Right cardiac atrium (tissue), 5 donors: ENCODE measurements at regions not wholly inside any gene's neighbourhood (a gene's known extent, or its start where the extent isn't known, plus 50 kb on each side); places are given as distances from the start of the nearest gene placed in this dataset.

Experiments
- ATAC-seq, 2 donors: fragments of 200-7000 bp; cut with Tn5 transposase; one replicate each; pipeline versions ENCODE4 v1.8.0 to v1.9.1; 2020; ENCODE audit warnings: moderate library complexity in 2 of 2, mild to moderate bottlenecking in 1 of 2
- DNase-seq, 3 donors: peaks; one replicate each; pipeline ENCODE4 v3.0.0-alpha.2; 2020
- H3K27ac ChIP-seq: one replicate; pipeline ENCODE4 v1.5.1; 2013; ENCODE audit warnings: mild to moderate bottlenecking, low read length, control low read depth, moderate library complexity
- H3K27me3 ChIP-seq: one replicate; pipeline ENCODE4 v1.6.1; 2013; ENCODE audit not compliant: control insufficient read depth, insufficient read depth
- H3K4me1 ChIP-seq: one replicate; pipeline ENCODE4 v1.6.1; 2013; ENCODE audit warnings: low read length; ENCODE audit not compliant: control insufficient read depth, insufficient read depth
- H3K4me3 ChIP-seq: one replicate; pipeline ENCODE4 v1.5.1; 2013; ENCODE audit warnings: low read length, control low read depth
- H3K9me3 ChIP-seq: one replicate; pipeline ENCODE4 v1.6.1; 2013; ENCODE audit warnings: low read length; ENCODE audit not compliant: control insufficient read depth
- WGBS: extraction: QIAGEN DNeasy Blood & Tissue Kit; methylation state at CpG from one replicate; pipeline ENCODE4 v1.1.7; 2013; 5-methylcytosine and 5-hydroxymethylcytosine counted together
- intact Hi-C, 4 donors: fragments of 100-400 bp; cut with DNase I; formaldehyde crosslinking; loops; one replicate each; pipeline versions ENCODE4 v1.11.0 to v1.14.0; 2022 to 2023
- donor health status: healthy with polysubstance abuse.
- donor health status: DM: no; HTN: yes; CAD: no.
- donor health status: DM: no; HTN: no; CAD: no.
- donor health status: DM: no; HTN: yes; CAD: no; lungs with severe emphysema.
- donor health status: DM: yes; HTN: yes; CAD: no.

- Histone ChIP-seq H3K4me1 (no peaks in the 10 kb centered on the region), H3K27me3 (no peaks in the 10 kb centered on the region), H3K4me3 (peak overlapping the region; percentile 17), H3K27ac (no peak overlapping the region), H3K9me3 (no peaks in the 10 kb centered on the region)
- peak in 1 of 3 donors; percentile 5 for DNase-seq
- intact Hi-C loops, result no loop called here
- 21% methylated on average over 33 of the region's 33 CpGs for WGBS
- ATAC-seq, result peak in 1 of 2 donors; percentile 18
These were observed 137.7 kb downstream of the SOX1 start for GRCh38 chr13:112204346-112205327.

- no peaks in the 10 kb centered on the region for H3K4me1 ChIP-seq
- no peaks in the 10 kb centered on the region for H3K27me3 ChIP-seq
- ATAC-seq, result no peak
- no peak for DNase-seq
- no peaks in the 10 kb centered on the region for H3K9me3 ChIP-seq
- no peak overlapping the region for H3K4me3 ChIP-seq
- WGBS, result 38% methylated on average over 12 of the region's 12 CpGs
- no peak overlapping the region for H3K27ac ChIP-seq
- intact Hi-C loops, result no loop called here
These were observed 139.0 kb downstream of the SOX1 start for GRCh38 chr13:112205990-112206389.

- no peak for ATAC-seq
These were observed 140.2 kb downstream of the SOX1 start for GRCh38 chr13:112207129-112207528.

GRCh38 chr13:112208656-112209055 lies 141.7 kb downstream of the SOX1 start:
- 77% methylated on average over 8 of the region's 8 CpGs for WGBS

More at GRCh38 chr13:112207129-112207528, 140.2 kb downstream of the SOX1 start:
- Histone ChIP-seq H3K9me3 (no peaks in the 10 kb centered on the region), H3K4me1 (no peaks in the 10 kb centered on the region), H3K4me3 (no peak overlapping the region), H3K27me3 (no peaks in the 10 kb centered on the region), H3K27ac (no peak overlapping the region)
- intact Hi-C loops, result no loop called here
- WGBS, result 66% methylated on average over 11 of the region's 11 CpGs
- DNase-seq, result no peak

GRCh38 chr13:112209266-112209665 lies 142.3 kb downstream of the SOX1 start:
- intact Hi-C loops, result no loop called here
- DNase-seq (no peak), ATAC-seq (no peak)
- WGBS, result 81% methylated on average over 12 of the region's 12 CpGs
- Histone ChIP-seq H3K27ac (no peak overlapping the region), H3K27me3 (no peaks in the 10 kb centered on the region), H3K9me3 (no peaks in the 10 kb centered on the region), H3K4me1 (no peaks in the 10 kb centered on the region), H3K4me3 (no peak overlapping the region)

More at GRCh38 chr13:112208656-112209055, 141.7 kb downstream of the SOX1 start:
- Histone ChIP-seq H3K27ac (no peak overlapping the region), H3K9me3 (no peaks in the 10 kb centered on the region), H3K4me1 (no peaks in the 10 kb centered on the region), H3K4me3 (no peak overlapping the region), H3K27me3 (no peaks in the 10 kb centered on the region)
- DNase-seq (no peak), ATAC-seq (no peak)
- intact Hi-C loops, result no loop called here

GRCh38 chr13:112209711-112210110 lies 142.8 kb downstream of the SOX1 start:
- Histone ChIP-seq H3K27me3 (no peaks in the 10 kb centered on the region), H3K27ac (no peak overlapping the region), H3K4me3 (no peak overlapping the region), H3K9me3 (no peaks in the 10 kb centered on the region), H3K4me1 (no peaks in the 10 kb centered on the region)
- DNase-seq (no peak), ATAC-seq (no peak)
- 88% methylated on average over 9 of the region's 9 CpGs for WGBS
- intact Hi-C loops, result no loop called here

GRCh38 chr13:112210371-112210770 lies 143.4 kb downstream of the SOX1 start:
- Histone ChIP-seq H3K27me3 (no peaks in the 10 kb centered on the region), H3K4me3 (no peak overlapping the region)
- DNase-seq, result no peak

GRCh38 chr13:112212533-112212932 lies 145.6 kb downstream of the SOX1 start:
- intact Hi-C loops, result no loop called here

More at GRCh38 chr13:112210371-112210770, 143.4 kb downstream of the SOX1 start:
- H3K4me1 ChIP-seq, result no peaks in the 10 kb centered on the region
- no peak for ATAC-seq
- H3K9me3 ChIP-seq, result no peaks in the 10 kb centered on the region
- no peak overlapping the region for H3K27ac ChIP-seq
- WGBS, result 52% methylated on average over 11 of the region's 11 CpGs
- intact Hi-C loops, result no loop called here

GRCh38 chr13:112213467-112214255 lies 146.7 kb downstream of the SOX1 start:
- no peak overlapping the region for H3K27ac ChIP-seq
- intact Hi-C loops, result no loop called here
- H3K4me3 ChIP-seq, result no peak overlapping the region
- no peak for DNase-seq
- H3K4me1 ChIP-seq, result no peaks in the 10 kb centered on the region
- 81% methylated on average over 24 of the region's 24 CpGs for WGBS
- H3K9me3 ChIP-seq, result no peaks in the 10 kb centered on the region
- peak in 1 of 2 donors; percentile 29 for ATAC-seq
- no peaks in the 10 kb centered on the region for H3K27me3 ChIP-seq

More at GRCh38 chr13:112212533-112212932, 145.6 kb downstream of the SOX1 start:
- ATAC-seq (no peak), DNase-seq (no peak)
- Histone ChIP-seq H3K4me1 (no peaks in the 10 kb centered on the region), H3K9me3 (no peaks in the 10 kb centered on the region), H3K27ac (no peak overlapping the region), H3K27me3 (no peaks in the 10 kb centered on the region), H3K4me3 (no peak overlapping the region)
- 85% methylated on average over 5 of the region's 5 CpGs for WGBS

- no peaks in the 10 kb centered on the region for H3K27me3 ChIP-seq
- ATAC-seq, result no peak
- WGBS, result 67% methylated on average over 19 of the region's 19 CpGs
These were observed 148.9 kb downstream of the SOX1 start for GRCh38 chr13:112215871-112216270.

GRCh38 chr13:112217431-112217830 lies 150.5 kb downstream of the SOX1 start:
- H3K27me3 ChIP-seq, result no peaks in the 10 kb centered on the region
- H3K9me3 ChIP-seq, result no peaks in the 10 kb centered on the region
- DNase-seq, result no peak
- H3K4me1 ChIP-seq, result no peaks in the 10 kb centered on the region
- H3K27ac ChIP-seq, result no peak overlapping the region
- intact Hi-C loops, result no loop called here
- WGBS, result 88% methylated on average over 7 of the region's 7 CpGs
- no peak for ATAC-seq
- no peak overlapping the region for H3K4me3 ChIP-seq

More at GRCh38 chr13:112215871-112216270, 148.9 kb downstream of the SOX1 start:
- DNase-seq, result no peak
- no peaks in the 10 kb centered on the region for H3K9me3 ChIP-seq
- H3K4me3 ChIP-seq, result no peak overlapping the region
- intact Hi-C loops, result no loop called here
- no peaks in the 10 kb centered on the region for H3K4me1 ChIP-seq
- no peak overlapping the region for H3K27ac ChIP-seq
